ENCODE measurements at regions not wholly inside any gene's neighbourhood (a gene's known extent, or its start where the extent isn't known, plus 50 kb on each side); places are given as distances from the start of the nearest gene placed in this dataset.

DNA sequence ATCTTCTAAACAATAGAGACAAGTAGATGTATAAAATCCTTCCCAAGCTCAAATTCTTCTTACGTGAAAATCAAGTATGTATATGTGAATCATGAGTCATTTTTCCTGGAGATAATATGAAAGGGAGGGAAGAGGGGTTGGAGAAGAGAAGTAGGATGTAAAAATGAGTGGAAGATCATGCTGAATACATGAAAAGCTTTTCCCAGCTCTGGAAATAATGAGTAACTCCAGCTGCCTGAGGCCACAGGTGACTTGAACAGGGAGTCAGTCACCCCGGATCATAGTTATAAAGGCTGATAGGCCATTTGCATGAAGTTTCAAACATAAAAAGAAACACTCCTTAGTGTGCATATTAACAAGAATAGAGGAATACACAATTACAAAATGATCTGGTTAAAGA, 486.7 kb downstream of the EFNA5 start:
- H3K27ac Mint-ChIP-seq = no peak overlapping the region
- no peak overlapping the region for H3K4me3 Mint-ChIP-seq
- Histone ChIP-seq H3K9ac (ENCODE audit: low read length) (no peak overlapping the region), H3K4me2 (replicated peaks; ENCODE audit: low read depth, low read length, poor library complexity, severe bottlenecking) (no peak overlapping the region), H3K79me2 (ENCODE audit: control insufficient read depth, insufficient read depth, low read length) (no peaks in the 10 kb centered on the region), H3K4me1 (ENCODE audit: control insufficient read depth in 2 of 2, insufficient read depth in 2 of 2, low read length in 2 of 2) (no peaks in the 10 kb centered on the region), H3K9me3 (ENCODE audit: control extremely low read depth in 1 of 3, control insufficient read depth in 2 of 3, insufficient read depth in 1 of 3, low read length in 2 of 3) (no peaks in the 10 kb centered on the region), H3K4me3 (ENCODE audit: control extremely low read depth in 1 of 5, extremely low read depth in 1 of 5, insufficient read depth in 1 of 5, low read depth in 2 of 5, low read length in 4 of 5) (no peak overlapping the region), H3K27me3 (replicated peaks in 1 of 4; ENCODE audit: control extremely low read depth in 1 of 4, control insufficient read depth in 3 of 4, insufficient read depth in 4 of 4, low read length in 3 of 4) (no peaks in the 10 kb centered on the region), H4K20me1 (ENCODE audit: control insufficient read depth, insufficient read depth, low read length, poor library complexity, severe bottlenecking) (no peaks in the 10 kb centered on the region), H3K27ac (ENCODE audit: low read length in 2 of 2) (no peak overlapping the region), H3K36me3 (replicated peaks in 1 of 2; ENCODE audit: control extremely low read depth in 1 of 2, control insufficient read depth in 1 of 2, extremely low read depth in 1 of 2, insufficient read depth in 2 of 2, low read length in 1 of 2) (no peaks in the 10 kb centered on the region), H2AFZ (ENCODE audit: insufficient read depth, low read depth, low read length, poor library complexity, severe bottlenecking) (no peak overlapping the region)
- no peak for TF ChIP-seq EZH2 (IDR thresholded peaks at IDR 0.05; ENCODE audit: borderline replicate concordance, insufficient read depth, low read depth, low read length, poor library complexity, severe bottlenecking)
- TF ChIP-seq, protein P1, sequence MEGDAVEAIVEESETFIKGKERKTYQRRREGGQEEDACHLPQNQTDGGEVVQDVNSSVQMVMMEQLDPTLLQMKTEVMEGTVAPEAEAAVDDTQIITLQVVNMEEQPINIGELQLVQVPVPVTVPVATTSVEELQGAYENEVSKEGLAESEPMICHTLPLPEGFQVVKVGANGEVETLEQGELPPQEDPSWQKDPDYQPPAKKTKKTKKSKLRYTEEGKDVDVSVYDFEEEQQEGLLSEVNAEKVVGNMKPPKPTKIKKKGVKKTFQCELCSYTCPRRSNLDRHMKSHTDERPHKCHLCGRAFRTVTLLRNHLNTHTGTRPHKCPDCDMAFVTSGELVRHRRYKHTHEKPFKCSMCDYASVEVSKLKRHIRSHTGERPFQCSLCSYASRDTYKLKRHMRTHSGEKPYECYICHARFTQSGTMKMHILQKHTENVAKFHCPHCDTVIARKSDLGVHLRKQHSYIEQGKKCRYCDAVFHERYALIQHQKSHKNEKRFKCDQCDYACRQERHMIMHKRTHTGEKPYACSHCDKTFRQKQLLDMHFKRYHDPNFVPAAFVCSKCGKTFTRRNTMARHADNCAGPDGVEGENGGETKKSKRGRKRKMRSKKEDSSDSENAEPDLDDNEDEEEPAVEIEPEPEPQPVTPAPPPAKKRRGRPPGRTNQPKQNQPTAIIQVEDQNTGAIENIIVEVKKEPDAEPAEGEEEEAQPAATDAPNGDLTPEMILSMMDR (IDR thresholded peaks at IDR 0.05) = no peak
- H3K9me3 Mint-ChIP-seq (ENCODE audit: insufficient read depth) = peaks cover 5% of the 10 kb centered on the region
- no peak for DNase-seq
- no peaks in the 10 kb centered on the region for H3K4me1 Mint-ChIP-seq
- H3K27me3 Mint-ChIP-seq = no peaks in the 10 kb centered on the region
- no CpG with 5 or more reads among the region's 2 CpGs for WGBS (ENCODE audit: insufficient coverage)
- ATAC-seq (ENCODE audit: low read depth) = no peak
- CTCF ChIA-PET = no interaction called here
- intact Hi-C loops (cut with micrococcal nuclease) = no loop called here
- POLR2A ChIA-PET = no interaction called here

DNA sequence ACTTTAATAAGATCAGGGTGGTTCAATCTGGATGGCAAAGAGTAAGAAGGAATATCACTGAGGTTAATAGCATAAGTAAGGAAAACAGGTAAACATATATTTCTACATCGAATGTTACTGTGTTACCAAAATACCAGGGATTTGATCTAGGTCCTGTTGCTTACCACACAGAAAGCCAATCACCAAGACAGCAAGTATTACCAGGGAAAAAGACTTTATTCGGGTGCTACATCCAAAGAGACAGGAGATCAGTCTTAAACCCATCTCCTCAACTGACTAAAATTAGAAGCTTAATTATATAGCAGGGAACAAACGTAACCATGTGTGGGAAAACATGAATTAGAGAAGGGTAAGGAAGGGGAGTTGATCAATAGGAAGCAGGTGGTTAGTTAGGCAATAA, 500.1 kb downstream of the EFNA5 start:
- H3K9me3 Mint-ChIP-seq (ENCODE audit: insufficient read depth) = peaks cover 7% of the 10 kb centered on the region

More for the DNA sequence above, 500.1 kb downstream of the EFNA5 start:
- Histone ChIP-seq H3K4me2 (replicated peaks; ENCODE audit: low read depth, low read length, poor library complexity, severe bottlenecking) (no peak overlapping the region), H3K9me3 (ENCODE audit: control extremely low read depth in 1 of 3, control insufficient read depth in 2 of 3, insufficient read depth in 1 of 3, low read length in 2 of 3) (peaks cover 0 to 6% (median 0%) of the 10 kb centered on the region in 3 donors), H4K20me1 (ENCODE audit: control insufficient read depth, insufficient read depth, low read length, poor library complexity, severe bottlenecking) (no peaks in the 10 kb centered on the region), H2AFZ (ENCODE audit: insufficient read depth, low read depth, low read length, poor library complexity, severe bottlenecking) (no peak overlapping the region), H3K9ac (ENCODE audit: low read length) (no peak overlapping the region), H3K79me2 (ENCODE audit: control insufficient read depth, insufficient read depth, low read length) (no peaks in the 10 kb centered on the region), H3K27me3 (replicated peaks in 1 of 4; ENCODE audit: control extremely low read depth in 1 of 4, control insufficient read depth in 3 of 4, insufficient read depth in 4 of 4, low read length in 3 of 4) (no peaks in the 10 kb centered on the region), H3K4me3 (ENCODE audit: control extremely low read depth in 1 of 5, extremely low read depth in 1 of 5, insufficient read depth in 1 of 5, low read depth in 2 of 5, low read length in 4 of 5) (no peak overlapping the region), H3K36me3 (replicated peaks in 1 of 2; ENCODE audit: control extremely low read depth in 1 of 2, control insufficient read depth in 1 of 2, extremely low read depth in 1 of 2, insufficient read depth in 2 of 2, low read length in 1 of 2) (no peaks in the 10 kb centered on the region), H3K4me1 (ENCODE audit: control insufficient read depth in 2 of 2, insufficient read depth in 2 of 2, low read length in 2 of 2) (no peaks in the 10 kb centered on the region), H3K27ac (ENCODE audit: low read length in 2 of 2) (no peak overlapping the region)
- H3K27me3 Mint-ChIP-seq = no peaks in the 10 kb centered on the region
- WGBS (ENCODE audit: insufficient coverage) = 80% methylated on average over 1 of the region's 3 CpGs
- no peak overlapping the region for H3K27ac Mint-ChIP-seq
- no peak for DNase-seq
- POLR2A ChIA-PET = no interaction called here
- TF ChIP-seq, protein P1 (IDR thresholded peaks at IDR 0.05) = no peak
- no peak for TF ChIP-seq EZH2 (IDR thresholded peaks at IDR 0.05; ENCODE audit: borderline replicate concordance, insufficient read depth, low read depth, low read length, poor library complexity, severe bottlenecking)
- CTCF ChIA-PET = no interaction called here
- intact Hi-C loops (cut with micrococcal nuclease) = no loop called here
- ATAC-seq (ENCODE audit: low read depth) = no peak
- H3K4me3 Mint-ChIP-seq = no peak overlapping the region
- H3K4me1 Mint-ChIP-seq = no peaks in the 10 kb centered on the region
